IPS-15b (cell line): ENCODE measurements at regions not wholly inside any gene's neighbourhood (a gene's known extent, or its start where the extent isn't known, plus 50 kb on each side); places are given as distances from the start of the nearest gene placed in this dataset.

Source experiments
- H3K27me3 ChIP-seq: one replicate; pipeline ENCODE4 v1.6.1; 2013; ENCODE audit warnings: low read length; ENCODE audit not compliant: control insufficient read depth, insufficient read depth
- H3K36me3 ChIP-seq: one replicate; pipeline ENCODE4 v1.6.1; 2013; ENCODE audit warnings: low read length; ENCODE audit not compliant: control insufficient read depth, insufficient read depth
- H3K4me1 ChIP-seq: one replicate; pipeline ENCODE4 v1.6.1; 2013; ENCODE audit warnings: mild to moderate bottlenecking, low read length; ENCODE audit not compliant: control insufficient read depth, insufficient read depth
- H3K4me3 ChIP-seq: one replicate; pipeline ENCODE4 v1.5.1; 2013; ENCODE audit warnings: low read depth, low read length
- H3K9ac ChIP-seq: one replicate; pipeline ENCODE4 v1.6.1; 2013; ENCODE audit warnings: low read depth, mild to moderate bottlenecking, low read length
- H3K9me3 ChIP-seq: one replicate; pipeline ENCODE4 v1.6.1; 2013; ENCODE audit warnings: mild to moderate bottlenecking, low read length; ENCODE audit not compliant: control insufficient read depth, insufficient read depth

DNA sequence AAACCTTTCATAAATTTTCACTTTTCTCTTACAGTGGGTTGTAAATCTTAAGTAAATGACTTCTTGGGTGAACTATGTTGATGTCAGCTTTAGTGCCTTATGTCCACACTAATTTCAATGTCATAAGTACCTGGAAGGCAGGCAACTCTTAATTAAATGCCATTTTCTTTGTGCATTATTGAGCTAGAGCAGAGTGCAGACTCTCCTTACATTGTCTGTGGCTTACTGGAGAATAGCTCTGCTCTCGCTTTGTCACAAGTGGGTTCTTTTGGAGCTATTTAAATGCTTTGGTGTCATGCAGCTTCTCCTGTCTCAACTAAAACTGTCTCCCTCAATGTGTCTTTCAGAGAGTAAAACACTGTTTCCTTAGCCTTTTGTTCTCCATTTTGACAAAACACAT, 411.6 kb downstream of the STIM2 start:
- H3K36me3 ChIP-seq, result no peaks in the 10 kb centered on the region
- no peaks in the 10 kb centered on the region for H3K9me3 ChIP-seq
- H3K9ac ChIP-seq, result no peak overlapping the region
- H3K4me3 ChIP-seq, result no peak overlapping the region
- no peaks in the 10 kb centered on the region for H3K27me3 ChIP-seq
- H3K4me1 ChIP-seq, result no peaks in the 10 kb centered on the region

DNA sequence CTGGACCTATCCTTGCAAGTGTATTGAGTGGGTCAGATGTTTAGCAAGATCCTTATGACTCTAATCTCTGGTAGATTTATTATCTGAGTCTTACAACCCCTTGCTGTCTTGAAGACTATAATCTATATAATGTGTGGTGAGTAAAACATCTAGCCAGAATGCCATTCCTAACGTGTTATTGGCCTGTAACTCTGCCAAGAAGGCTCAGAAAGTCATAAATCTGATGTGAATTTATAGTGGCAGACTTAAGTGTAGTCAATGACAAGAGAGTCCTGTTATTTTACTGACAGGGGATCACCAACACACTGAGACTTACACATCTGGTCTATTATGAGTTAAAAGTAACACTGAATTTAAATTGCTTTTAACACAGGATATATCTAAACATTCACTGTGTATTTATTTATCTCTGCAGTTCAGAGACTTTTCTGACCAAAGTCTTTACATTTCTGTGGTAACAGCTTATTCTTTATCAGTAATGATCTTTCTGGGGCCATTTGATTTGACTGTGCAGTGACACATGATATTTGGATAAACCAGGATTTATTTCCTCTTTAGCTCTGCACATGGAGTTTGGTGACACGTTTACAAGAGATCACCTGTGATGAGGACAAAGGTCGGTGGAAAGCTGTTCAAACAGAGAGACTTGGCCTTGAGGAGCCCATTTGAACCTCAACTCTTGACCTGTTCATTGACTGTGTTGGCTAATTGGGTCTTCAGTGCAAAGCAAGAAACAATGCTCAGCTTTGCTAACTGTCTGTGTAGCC, 415.8 kb downstream of the STIM2 start:
- H3K36me3 ChIP-seq, result no peaks in the 10 kb centered on the region

GRCh38 chr4:27278615-27279375, 418.2 kb downstream of the STIM2 start:
- Histone ChIP-seq H3K4me3 (no peak overlapping the region), H3K36me3 (no peaks in the 10 kb centered on the region), H3K9me3 (no peaks in the 10 kb centered on the region), H3K4me1 (no peaks in the 10 kb centered on the region), H3K9ac (no peak overlapping the region), H3K27me3 (no peaks in the 10 kb centered on the region)

More for the DNA sequence above, 415.8 kb downstream of the STIM2 start:
- H3K9me3 ChIP-seq, result no peaks in the 10 kb centered on the region
- no peaks in the 10 kb centered on the region for H3K4me1 ChIP-seq
- no peak overlapping the region for H3K4me3 ChIP-seq
- H3K27me3 ChIP-seq, result no peaks in the 10 kb centered on the region
- H3K9ac ChIP-seq, result no peak overlapping the region

DNA sequence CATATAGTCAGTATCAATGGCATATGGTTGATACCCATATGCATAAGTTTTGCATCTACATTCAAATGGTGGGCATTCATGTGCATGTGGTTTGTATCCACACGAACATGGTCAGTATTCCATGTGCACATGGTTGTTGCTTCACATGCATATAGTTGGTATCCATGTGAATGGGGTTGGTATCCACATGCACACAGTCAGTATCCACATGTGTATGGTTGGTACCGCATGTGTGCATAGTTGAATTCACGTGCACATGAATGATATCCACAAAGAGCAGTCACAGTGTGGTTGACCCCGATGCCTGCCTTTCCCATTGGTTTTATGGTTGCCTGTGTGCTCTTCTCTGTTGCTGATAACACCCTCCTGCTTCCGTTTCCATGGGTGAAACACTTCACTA, 427.9 kb downstream of the STIM2 start:
- Histone ChIP-seq H3K9ac (no peak overlapping the region), H3K4me1 (no peaks in the 10 kb centered on the region), H3K4me3 (no peak overlapping the region), H3K9me3 (no peaks in the 10 kb centered on the region), H3K27me3 (no peaks in the 10 kb centered on the region), H3K36me3 (no peaks in the 10 kb centered on the region)

DNA sequence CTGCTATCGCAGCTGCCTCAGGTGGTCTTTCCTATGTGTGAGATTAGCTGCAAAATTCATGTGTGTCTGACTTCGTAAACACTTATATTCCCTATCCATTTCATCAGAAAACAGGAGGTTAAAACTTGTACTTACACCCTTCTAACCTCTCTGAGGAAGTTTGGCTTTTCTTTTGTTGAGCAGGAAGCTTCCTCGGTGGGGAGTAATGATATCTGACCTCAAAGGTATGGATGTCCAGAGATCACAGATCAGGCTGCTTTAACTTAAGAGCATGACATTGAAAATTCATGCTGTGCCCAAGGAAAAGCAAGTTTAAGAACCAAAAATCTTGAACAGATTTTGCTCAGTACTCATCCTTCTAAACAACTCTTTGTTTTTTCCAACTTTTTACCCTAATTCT, 429.1 kb downstream of the STIM2 start:
- Histone ChIP-seq H3K4me1 (no peaks in the 10 kb centered on the region), H3K9ac (no peak overlapping the region), H3K36me3 (no peaks in the 10 kb centered on the region), H3K27me3 (no peaks in the 10 kb centered on the region), H3K4me3 (no peak overlapping the region), H3K9me3 (no peaks in the 10 kb centered on the region)

DNA sequence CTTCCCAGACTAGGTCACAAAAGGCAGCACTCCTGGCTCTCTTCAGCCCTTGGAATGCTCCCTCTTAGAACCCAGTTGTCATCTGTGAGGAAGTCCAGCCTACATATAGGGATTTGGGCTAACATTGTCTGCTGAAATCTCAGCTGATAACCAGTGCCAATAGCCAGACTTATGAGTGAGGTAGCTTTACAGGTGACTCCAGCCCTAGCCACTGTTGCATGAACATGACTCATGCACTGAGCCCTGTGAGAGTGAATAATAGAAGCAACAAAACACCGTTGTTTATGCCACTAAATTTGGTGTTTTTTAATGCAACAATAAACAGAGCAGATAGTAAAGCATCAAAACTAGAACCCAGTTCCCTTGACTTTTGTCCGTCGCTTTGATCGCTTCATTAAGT, 433.2 kb downstream of the STIM2 start:
- H3K4me1 ChIP-seq, result no peaks in the 10 kb centered on the region
- no peak overlapping the region for H3K4me3 ChIP-seq
- no peaks in the 10 kb centered on the region for H3K27me3 ChIP-seq
- H3K9me3 ChIP-seq, result no peaks in the 10 kb centered on the region
- no peaks in the 10 kb centered on the region for H3K36me3 ChIP-seq
- no peak overlapping the region for H3K9ac ChIP-seq

DNA sequence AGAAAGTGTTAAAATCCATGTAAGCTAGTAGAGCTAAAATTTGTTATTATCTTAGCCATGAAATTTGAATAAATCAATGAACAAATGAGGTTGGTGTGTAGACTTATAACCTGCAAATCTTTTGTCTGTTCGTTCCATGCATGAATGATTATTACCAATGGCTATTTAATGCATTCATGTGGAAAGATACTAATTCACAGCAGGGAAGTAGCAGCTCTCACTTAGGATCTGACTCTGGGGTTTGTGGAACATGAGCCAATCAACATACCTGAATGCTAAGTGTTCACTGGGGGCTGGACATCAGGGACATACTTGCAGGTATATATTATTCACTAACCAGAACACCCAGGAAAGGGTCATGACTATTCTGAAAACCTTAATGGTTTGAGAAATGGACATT, 444.1 kb downstream of the STIM2 start:
- H3K4me1 ChIP-seq, result no peaks in the 10 kb centered on the region
- no peaks in the 10 kb centered on the region for H3K27me3 ChIP-seq
- no peak overlapping the region for H3K9ac ChIP-seq
- no peak overlapping the region for H3K4me3 ChIP-seq
- no peaks in the 10 kb centered on the region for H3K9me3 ChIP-seq
- H3K36me3 ChIP-seq, result no peaks in the 10 kb centered on the region

- H3K9me3 ChIP-seq, result no peaks in the 10 kb centered on the region
- no peaks in the 10 kb centered on the region for H3K4me1 ChIP-seq
- H3K9ac ChIP-seq, result no peak overlapping the region
- H3K27me3 ChIP-seq, result no peaks in the 10 kb centered on the region
- no peaks in the 10 kb centered on the region for H3K36me3 ChIP-seq
- no peak overlapping the region for H3K4me3 ChIP-seq
These were observed 444.6 kb downstream of the STIM2 start for GRCh38 chr4:27305246-27305645.

DNA sequence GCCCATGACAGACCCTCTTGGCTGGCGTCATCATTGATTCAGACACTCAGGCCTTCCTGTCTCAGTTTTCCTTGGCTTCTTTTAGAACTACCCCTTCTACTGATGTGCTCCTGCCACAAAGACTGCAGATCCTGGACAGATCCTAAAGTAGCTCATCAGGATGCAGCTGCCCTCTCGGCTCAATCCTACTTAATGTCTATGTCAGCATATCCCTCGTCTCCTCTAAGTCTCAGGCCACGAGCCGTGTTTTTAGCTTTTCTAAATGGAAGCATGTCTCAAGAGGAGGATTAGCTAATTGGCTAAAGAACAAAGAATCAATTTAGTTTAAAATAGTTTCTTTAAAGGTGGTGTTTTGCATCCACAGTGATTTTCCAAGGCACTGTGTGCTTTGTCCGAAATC, 447.7 kb downstream of the STIM2 start:
- H3K4me3 ChIP-seq, result no peak overlapping the region
- no peak overlapping the region for H3K9ac ChIP-seq
- no peaks in the 10 kb centered on the region for H3K27me3 ChIP-seq
- H3K4me1 ChIP-seq, result no peaks in the 10 kb centered on the region
- H3K9me3 ChIP-seq, result no peaks in the 10 kb centered on the region
- H3K36me3 ChIP-seq, result no peaks in the 10 kb centered on the region

DNA sequence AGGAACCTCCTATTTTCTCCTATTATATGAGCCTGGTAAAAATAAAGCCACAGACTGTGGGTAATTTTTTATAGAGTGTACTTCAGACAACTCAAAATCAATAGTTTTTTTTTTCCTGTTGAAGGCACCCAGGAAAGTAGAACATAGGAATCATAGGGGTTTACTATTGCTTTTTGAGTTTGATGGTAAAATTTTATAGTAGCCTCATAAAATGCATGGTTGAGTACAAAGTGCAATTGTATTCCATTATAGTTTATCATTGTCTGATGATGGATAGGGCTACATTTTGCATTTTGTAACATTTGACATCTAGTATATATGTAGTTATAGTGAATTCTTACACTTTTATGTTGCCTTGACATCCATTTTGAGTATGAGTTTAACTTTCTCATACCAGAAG, 455.0 kb downstream of the STIM2 start:
- Histone ChIP-seq H3K4me1 (no peaks in the 10 kb centered on the region), H3K36me3 (no peaks in the 10 kb centered on the region), H3K4me3 (no peak overlapping the region), H3K9me3 (no peaks in the 10 kb centered on the region), H3K27me3 (no peaks in the 10 kb centered on the region), H3K9ac (no peak overlapping the region)

GRCh38 chr4:27316176-27316575, 455.5 kb downstream of the STIM2 start:
- no peaks in the 10 kb centered on the region for H3K36me3 ChIP-seq
- no peaks in the 10 kb centered on the region for H3K4me1 ChIP-seq
- no peaks in the 10 kb centered on the region for H3K9me3 ChIP-seq
- no peak overlapping the region for H3K4me3 ChIP-seq
- no peak overlapping the region for H3K9ac ChIP-seq
- no peaks in the 10 kb centered on the region for H3K27me3 ChIP-seq

DNA sequence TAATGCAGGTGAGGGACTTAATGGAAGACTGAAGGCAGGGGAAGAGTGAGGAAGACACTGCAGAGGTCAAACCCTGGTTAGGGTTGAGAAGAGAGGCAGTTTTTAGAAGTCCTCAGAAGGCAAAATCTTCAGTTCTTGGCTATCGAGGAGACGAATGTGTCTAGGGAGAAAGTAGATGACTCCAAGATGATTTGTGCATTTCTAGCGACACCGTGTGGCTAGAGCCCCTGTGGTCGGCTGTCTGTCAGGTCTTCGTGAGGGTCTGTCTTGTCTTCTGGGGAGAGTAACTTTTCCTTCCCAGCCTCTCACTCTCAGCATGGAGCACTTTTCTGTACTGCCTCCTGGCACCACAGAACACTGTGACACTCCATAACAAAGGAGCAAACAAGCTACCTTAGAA, 458.1 kb downstream of the STIM2 start:
- Histone ChIP-seq H3K36me3 (no peaks in the 10 kb centered on the region), H3K9ac (no peak overlapping the region), H3K27me3 (no peaks in the 10 kb centered on the region), H3K4me3 (no peak overlapping the region), H3K4me1 (no peaks in the 10 kb centered on the region), H3K9me3 (no peaks in the 10 kb centered on the region)
